Right renal cortex interstitium (tissue), 3 donors: ENCODE measurements at regions not wholly inside any gene's neighbourhood (a gene's known extent, or its start where the extent isn't known, plus 50 kb on each side); places are given as distances from the start of the nearest gene placed in this dataset.
"Not testable (repeated sequence)": the region's sequence is repeated elsewhere in the genome, so short reads cannot be mapped to it uniquely, and the experiment has no call there.

Experiments used
- DNase-seq, 3 donors: peaks; one replicate each; pipeline ENCODE4 v3.0.0-alpha.2; 2013; ENCODE audit warnings: low read depth in 3 of 3, low spot score in 2 of 3

- no peak for DNase-seq
Measured at GRCh38 chr2:143936848-143937722, 582.8 kb downstream of the ZEB2 start.

GRCh38 chr2:143936538-143936847 lies 583.4 kb downstream of the ZEB2 start:
- no peak for DNase-seq

GRCh38 chr2:143935482-143935752 lies 584.5 kb downstream of the ZEB2 start:
- DNase-seq, result no peak

GRCh38 chr2:143934626-143935481 lies 585.1 kb downstream of the ZEB2 start:
- no peak for DNase-seq

GRCh38 chr2:143933946-143934569 lies 585.9 kb downstream of the ZEB2 start:
- DNase-seq, result no peak

- DNase-seq, result no peak
Measured at GRCh38 chr2:143930891-143931290, 589.0 kb downstream of the ZEB2 start.

- DNase-seq, result no peak
Measured at GRCh38 chr2:143928613-143929012, 591.3 kb downstream of the ZEB2 start.

- DNase-seq, result no peak
Measured at GRCh38 chr2:143928184-143928583, 591.7 kb downstream of the ZEB2 start.

- no peak for DNase-seq
Measured at GRCh38 chr2:143926736-143927135, 593.2 kb downstream of the ZEB2 start.

- not testable (repeated sequence) for DNase-seq
Measured at GRCh38 chr2:143922261-143922830, 597.6 kb downstream of the ZEB2 start.

- no peak for DNase-seq
Measured at GRCh38 chr2:143918465-143918989, 601.4 kb downstream of the ZEB2 start.

- no peak for DNase-seq
Measured at GRCh38 chr2:143916781-143917180, 603.1 kb downstream of the ZEB2 start.

- no peak for DNase-seq
Measured at GRCh38 chr2:143909577-143910353, 610.2 kb downstream of the ZEB2 start.

GRCh38 chr2:143908843-143909242 lies 611.1 kb downstream of the ZEB2 start:
- DNase-seq, result no peak

GRCh38 chr2:143907801-143908200 lies 612.1 kb downstream of the ZEB2 start:
- DNase-seq, result no peak

- no peak for DNase-seq
Measured at GRCh38 chr2:143906850-143907249, 613.1 kb downstream of the ZEB2 start.

- DNase-seq, result no peak
Measured at GRCh38 chr2:143905587-143905986, 614.3 kb downstream of the ZEB2 start.

- no peak for DNase-seq
Measured at GRCh38 chr2:143903172-143903856, 616.6 kb downstream of the ZEB2 start.

GRCh38 chr2:143901185-143901842 lies 618.6 kb downstream of the ZEB2 start:
- no peak for DNase-seq
